NT2/D1 (cell line): ENCODE measurements at regions not wholly inside any gene's neighbourhood (a gene's known extent, or its start where the extent isn't known, plus 50 kb on each side); places are given as distances from the start of the nearest gene placed in this dataset.

Experiments
- DNase-seq: peaks from one replicate; pipeline ENCODE4 v3.0.0-alpha.2; 2011; ENCODE audit warnings: low read depth, low spot score
- H3K27me3 ChIP-seq: 2 replicates; pipeline ENCODE4 v1.6.0; 2011; ENCODE audit warnings: mild to moderate bottlenecking; ENCODE audit not compliant: insufficient read length, insufficient read depth
- H3K36me3 ChIP-seq: 2 replicates; pipeline ENCODE4 v1.6.1; 2011; ENCODE audit warnings: mild to moderate bottlenecking, low read length, mixed read lengths; ENCODE audit not compliant: insufficient read depth, insufficient read length
- H3K4me1 ChIP-seq: 2 replicates; pipeline ENCODE4 v1.5.1; 2011; ENCODE audit not compliant: insufficient read depth, insufficient read length
- H3K4me3 ChIP-seq: 2 replicates; pipeline ENCODE4 v1.5.1; 2011; ENCODE audit warnings: low read depth; ENCODE audit not compliant: insufficient read length
- H3K9ac ChIP-seq: 2 replicates; pipeline ENCODE4 v1.6.0; 2011; ENCODE audit warnings: low read depth; ENCODE audit not compliant: insufficient read length
- H3K9me3 ChIP-seq: 2 replicates; pipeline ENCODE4 v1.5.1; 2011; ENCODE audit warnings: mild to moderate bottlenecking, low read length; ENCODE audit not compliant: insufficient read depth
- SUZ12 ChIP-seq: IDR thresholded peaks from 2 replicates; pipeline ENCODE4 v1.6.1; 2011; ENCODE audit not compliant: insufficient read length, insufficient read depth; ENCODE audit errors: extremely low read depth
- YY1 ChIP-seq: IDR thresholded peaks from 2 replicates; pipeline ENCODE4 v1.6.1; 2011; ENCODE audit not compliant: insufficient read length, insufficient read depth
- ZNF274 ChIP-seq: IDR thresholded peaks from 2 replicates; pipeline ENCODE4 v1.6.1; 2011; ENCODE audit warnings: mild to moderate bottlenecking, low read depth, low read length

DNA sequence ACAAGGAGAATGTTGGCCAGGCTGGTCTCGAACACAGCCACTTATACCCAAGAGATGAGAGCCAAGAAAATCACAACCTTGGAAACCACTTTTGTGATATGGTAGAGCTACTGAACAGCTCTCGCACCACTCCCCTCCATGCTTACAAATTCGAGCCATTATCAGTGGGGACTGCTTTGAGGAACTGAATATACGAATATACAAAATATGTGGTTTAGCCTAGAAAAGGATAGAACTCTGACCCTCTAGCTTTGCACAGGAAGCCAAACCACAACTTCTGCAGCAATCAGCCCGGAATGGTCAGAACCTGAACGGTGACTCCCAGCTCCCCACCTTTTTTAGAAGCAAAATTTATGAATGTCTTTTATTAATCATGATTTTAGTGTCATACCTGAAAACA is 129.8 kb upstream of the TMEM132C start:
- TF ChIP-seq YY1: no peak
- no peak for TF ChIP-seq SUZ12
- no peak for TF ChIP-seq ZNF274
- no peak for DNase-seq
- H3K4me1 ChIP-seq: peaks cover 2% of the 10 kb centered on the region

DNA sequence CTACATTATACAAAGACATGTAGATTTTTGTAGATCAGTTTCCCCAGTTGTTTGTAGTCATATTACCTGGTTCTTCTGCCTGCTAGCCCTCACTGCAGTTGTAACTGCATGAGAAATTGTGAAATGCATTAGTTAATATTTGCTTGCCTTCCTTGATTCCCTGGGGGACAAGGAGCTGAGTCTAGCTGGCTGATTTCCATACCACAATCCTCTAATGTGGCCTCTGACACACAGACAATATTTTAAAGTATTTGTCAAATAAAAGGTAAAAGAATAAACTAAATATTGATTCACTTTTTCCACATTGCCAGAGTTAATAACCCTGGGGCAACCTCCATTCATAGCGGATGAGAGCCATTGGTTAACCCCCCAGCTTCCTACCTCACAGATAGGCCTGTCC is 128.8 kb upstream of the TMEM132C start:
- H3K4me3 ChIP-seq: no peak overlapping the region
- TF ChIP-seq ZNF274 (no peak), YY1 (no peak), SUZ12 (no peak)
- no peak for DNase-seq

More for the DNA sequence above, 129.8 kb upstream of the TMEM132C start:
- Histone ChIP-seq H3K36me3 (no peaks in the 10 kb centered on the region), H3K9ac (no peak overlapping the region), H3K4me3 (no peak overlapping the region), H3K9me3 (no peaks in the 10 kb centered on the region), H3K27me3 (no peaks in the 10 kb centered on the region)

DNA sequence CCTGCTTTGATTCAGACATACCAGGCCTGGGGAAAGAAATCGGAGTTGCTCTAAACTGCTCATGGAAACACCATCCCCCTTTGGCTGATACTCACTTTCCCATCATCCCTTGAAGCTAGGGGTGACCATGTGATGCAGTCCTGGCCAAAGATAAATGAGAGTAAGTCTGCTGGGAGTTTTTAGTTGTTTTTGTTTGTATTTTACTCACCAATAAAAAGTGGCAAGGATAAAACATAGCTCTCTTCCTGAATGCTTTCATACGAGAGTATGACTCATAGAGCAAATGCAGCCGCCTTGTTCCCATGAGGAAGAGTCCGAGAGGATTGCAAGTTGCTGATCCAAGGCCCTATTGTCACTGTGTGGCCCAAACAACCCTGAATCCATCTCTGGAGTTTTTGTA is 126.4 kb upstream of the TMEM132C start:
- Histone ChIP-seq H3K4me1 (no peaks in the 10 kb centered on the region), H3K9ac (no peak overlapping the region), H3K9me3 (no peaks in the 10 kb centered on the region), H3K36me3 (no peaks in the 10 kb centered on the region), H3K4me3 (no peak overlapping the region), H3K27me3 (no peaks in the 10 kb centered on the region)
- TF ChIP-seq SUZ12 (no peak), ZNF274 (no peak), YY1 (no peak)
- no peak for DNase-seq

More for the DNA sequence above, 128.8 kb upstream of the TMEM132C start:
- no peaks in the 10 kb centered on the region for H3K36me3 ChIP-seq
- no peaks in the 10 kb centered on the region for H3K27me3 ChIP-seq
- H3K4me1 ChIP-seq: peaks cover 2% of the 10 kb centered on the region
- H3K9me3 ChIP-seq: no peaks in the 10 kb centered on the region
- H3K9ac ChIP-seq: no peak overlapping the region

DNA sequence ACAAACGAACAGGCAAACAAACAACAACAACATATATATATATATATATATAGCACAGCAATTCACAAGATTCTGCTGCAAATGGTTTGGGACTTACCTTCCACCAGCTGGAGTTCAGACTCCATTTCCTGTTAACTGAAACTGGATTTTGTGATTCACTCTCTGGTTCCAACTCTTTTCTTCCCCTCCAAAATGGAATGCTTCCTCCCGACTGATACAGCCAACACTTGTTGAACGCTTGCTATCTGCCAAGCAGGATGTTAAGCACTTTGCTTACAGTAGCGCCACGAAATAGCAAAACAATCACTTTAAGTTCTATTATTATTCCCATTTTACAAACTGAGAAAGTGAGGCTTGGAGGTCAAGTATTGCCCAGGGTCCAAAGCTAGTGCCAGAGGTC is 116.0 kb upstream of the TMEM132C start:
- H3K9ac ChIP-seq: no peak overlapping the region
- no peaks in the 10 kb centered on the region for H3K36me3 ChIP-seq
- no peaks in the 10 kb centered on the region for H3K27me3 ChIP-seq
- no peak for DNase-seq
- H3K4me3 ChIP-seq: no peak overlapping the region
- no peaks in the 10 kb centered on the region; the same call in 1 of the 2 replicates for H3K9me3 ChIP-seq
- H3K4me1 ChIP-seq: no peaks in the 10 kb centered on the region
- TF ChIP-seq YY1 (no peak), ZNF274 (no peak), SUZ12 (no peak)

DNA sequence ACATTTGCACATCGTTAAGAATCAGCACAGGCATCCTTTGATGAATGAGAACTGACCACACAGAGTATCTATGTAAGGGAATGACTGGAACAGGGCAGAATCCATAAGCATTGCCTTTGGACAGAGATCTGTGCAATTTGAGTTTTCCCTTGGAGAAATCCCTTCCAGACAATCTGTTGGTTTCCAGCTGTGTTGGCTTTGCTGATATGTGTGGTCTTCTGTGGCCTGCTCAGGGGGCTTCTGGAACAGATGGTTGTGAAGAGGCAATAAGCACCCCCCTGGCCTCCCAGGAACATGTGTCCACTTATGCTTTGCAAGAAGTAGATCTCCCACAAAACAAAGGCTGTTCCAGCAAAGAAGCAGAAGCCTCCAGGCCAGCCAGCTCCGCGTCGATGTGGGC is 111.4 kb upstream of the TMEM132C start:
- H3K9ac ChIP-seq: no peak overlapping the region
- no peaks in the 10 kb centered on the region for H3K36me3 ChIP-seq
- H3K4me1 ChIP-seq: no peaks in the 10 kb centered on the region
- H3K4me3 ChIP-seq: no peak overlapping the region
- DNase-seq: no peak
- no peaks in the 10 kb centered on the region for H3K27me3 ChIP-seq
- TF ChIP-seq ZNF274: no peak
- no peak for TF ChIP-seq YY1
- no peak for TF ChIP-seq SUZ12
- H3K9me3 ChIP-seq: no peaks in the 10 kb centered on the region; the same call in 1 of the 2 replicates

DNA sequence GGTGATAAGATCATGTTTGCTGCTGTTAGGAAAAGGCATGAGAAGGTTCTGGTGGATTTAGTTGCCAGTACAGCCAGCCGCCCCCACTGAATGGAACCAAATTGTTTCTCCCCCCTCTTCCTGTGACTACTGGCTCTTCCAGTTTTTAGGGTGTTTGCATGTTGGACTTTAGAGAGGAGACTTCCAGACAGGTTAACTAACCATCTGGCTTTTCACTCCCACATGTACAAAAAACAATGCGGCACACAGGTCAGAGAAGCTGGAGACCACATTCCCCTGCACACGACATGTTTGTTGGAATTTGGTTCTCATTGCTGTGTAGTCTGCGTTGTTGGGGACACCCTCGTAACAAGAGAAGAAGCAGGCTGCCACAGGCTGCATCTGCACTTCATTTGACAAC is 103.9 kb upstream of the TMEM132C start:
- Histone ChIP-seq H3K9me3 (no peaks in the 10 kb centered on the region), H3K9ac (no peak overlapping the region), H3K4me1 (no peaks in the 10 kb centered on the region), H3K27me3 (no peaks in the 10 kb centered on the region), H3K36me3 (no peaks in the 10 kb centered on the region), H3K4me3 (no peak overlapping the region)
- TF ChIP-seq SUZ12: no peak
- TF ChIP-seq ZNF274: no peak
- no peak for TF ChIP-seq YY1
- no peak for DNase-seq

DNA sequence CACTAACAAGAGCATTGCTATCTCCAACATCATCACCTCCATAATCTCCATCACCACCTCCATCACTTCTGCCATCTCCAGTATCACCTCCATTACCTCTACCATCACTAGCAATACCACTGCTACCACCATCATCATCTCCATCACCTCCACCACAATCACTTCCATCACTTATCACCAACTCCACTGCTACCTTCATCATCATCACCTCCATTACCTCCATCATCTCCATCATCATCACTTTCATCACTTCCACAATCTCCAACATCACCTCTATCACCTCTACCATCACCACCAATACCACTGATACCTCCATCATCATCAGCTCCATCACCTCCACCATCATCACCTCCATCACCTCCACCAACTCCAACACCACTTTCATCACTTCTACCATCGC is 102.4 kb upstream of the TMEM132C start:
- Histone ChIP-seq H3K27me3 (no peaks in the 10 kb centered on the region), H3K9me3 (no peaks in the 10 kb centered on the region), H3K4me3 (no peak overlapping the region), H3K36me3 (no peaks in the 10 kb centered on the region), H3K9ac (no peak overlapping the region), H3K4me1 (no peaks in the 10 kb centered on the region)
- DNase-seq: no peak
- TF ChIP-seq ZNF274: no peak

DNA sequence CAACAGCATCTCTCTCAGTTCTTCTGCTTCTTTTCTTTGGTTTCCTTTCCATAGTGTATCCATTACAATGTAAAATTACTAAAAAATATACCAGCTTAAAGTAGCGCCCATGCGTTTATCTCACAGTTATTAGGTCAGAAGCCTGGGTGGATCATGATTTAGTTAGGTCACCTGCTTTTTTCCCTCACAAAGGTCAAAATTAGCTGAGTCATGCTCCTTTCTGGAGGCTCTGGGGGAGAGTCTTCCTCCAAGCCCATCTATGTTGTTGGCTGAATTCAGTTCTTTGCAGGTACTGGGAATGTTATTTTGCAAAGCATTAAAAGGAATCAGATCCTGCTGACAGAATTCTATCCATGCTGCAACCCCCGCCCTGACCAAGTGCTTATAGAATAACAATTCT is 101.6 kb upstream of the TMEM132C start:
- peaks cover 5% of the 10 kb centered on the region for H3K4me1 ChIP-seq
- TF ChIP-seq SUZ12 (no peak), ZNF274 (no peak), YY1 (no peak)

More for the DNA sequence above, 101.6 kb upstream of the TMEM132C start:
- H3K36me3 ChIP-seq: no peaks in the 10 kb centered on the region
- no peak overlapping the region for H3K4me3 ChIP-seq
- H3K27me3 ChIP-seq: no peaks in the 10 kb centered on the region
- no peaks in the 10 kb centered on the region for H3K9me3 ChIP-seq
- DNase-seq: no peak
- no peak overlapping the region for H3K9ac ChIP-seq
